Naive thymus-derived CD8-positive, alpha-beta T cell (primary cell): ENCODE measurements at regions not wholly inside any gene's neighbourhood (a gene's known extent, or its start where the extent isn't known, plus 50 kb on each side); places are given as distances from the start of the nearest gene placed in this dataset.

Source experiments
- ATAC-seq, 2 donors: fragments of 150-1000 bp; cut with Tn5 transposase in 1 of 2; sonication (Bioruptor Pico), chemical (Tn5 transposase) in 1 of 2; 1 replicate in 1 of 2; 2 replicates in 1 of 2; pipeline ENCODE4 v1.10.0; 2021; ENCODE audit warnings: mild to moderate bottlenecking in 2 of 2, moderate library complexity in 2 of 2
- POLR2A ChIA-PET: fragments of 350-600 bp; sonication (Branson Sonifier 250); formaldehyde crosslinking; loops from one replicate; lab custom pipeline; 2021; ENCODE audit warnings: antibody characterized with exemption; lab: Charles Lee
- DNase-seq, 10 donors: peaks; one replicate each; pipeline versions ENCODE4 v3.0.0 to v3.0.0-alpha.2; 2020 to 2022
- H3K27ac Mint-ChIP-seq, 10 donors: one replicate each; pipeline ENCODE4 v1.8.0; 2020 to 2022; ENCODE audit warnings: mild to moderate bottlenecking in 10 of 10, mixed read lengths in 10 of 10, moderate library complexity in 4 of 10, inconsistent platforms in 1 of 10
- H3K27me3 Mint-ChIP-seq, 5 donors: one replicate each; pipeline ENCODE4 v1.8.0; 2021 to 2022; ENCODE audit warnings: mixed read lengths in 5 of 5
- H3K36me3 Mint-ChIP-seq, 3 donors: one replicate each; pipeline ENCODE4 v1.8.0; 2020 to 2022; ENCODE audit warnings: mixed read lengths in 3 of 3, mild to moderate bottlenecking in 2 of 3, inconsistent platforms in 1 of 3
- H3K4me1 Mint-ChIP-seq, 4 donors: one replicate each; pipeline ENCODE4 v1.8.0; 2021 to 2022; ENCODE audit warnings: mixed read lengths in 4 of 4
- H3K4me3 Mint-ChIP-seq, 10 donors: one replicate each; pipeline ENCODE4 v1.8.0; 2020 to 2022; ENCODE audit warnings: mild to moderate bottlenecking in 10 of 10, mixed read lengths in 10 of 10, moderate library complexity in 6 of 10, inconsistent platforms in 1 of 10
- H3K9me3 Mint-ChIP-seq, 9 donors: one replicate each; pipeline ENCODE4 v1.8.0; 2020 to 2022; ENCODE audit warnings: mixed read lengths in 9 of 9, mild to moderate bottlenecking in 3 of 9, inconsistent platforms in 1 of 9, moderate library complexity in 1 of 9

DNA sequence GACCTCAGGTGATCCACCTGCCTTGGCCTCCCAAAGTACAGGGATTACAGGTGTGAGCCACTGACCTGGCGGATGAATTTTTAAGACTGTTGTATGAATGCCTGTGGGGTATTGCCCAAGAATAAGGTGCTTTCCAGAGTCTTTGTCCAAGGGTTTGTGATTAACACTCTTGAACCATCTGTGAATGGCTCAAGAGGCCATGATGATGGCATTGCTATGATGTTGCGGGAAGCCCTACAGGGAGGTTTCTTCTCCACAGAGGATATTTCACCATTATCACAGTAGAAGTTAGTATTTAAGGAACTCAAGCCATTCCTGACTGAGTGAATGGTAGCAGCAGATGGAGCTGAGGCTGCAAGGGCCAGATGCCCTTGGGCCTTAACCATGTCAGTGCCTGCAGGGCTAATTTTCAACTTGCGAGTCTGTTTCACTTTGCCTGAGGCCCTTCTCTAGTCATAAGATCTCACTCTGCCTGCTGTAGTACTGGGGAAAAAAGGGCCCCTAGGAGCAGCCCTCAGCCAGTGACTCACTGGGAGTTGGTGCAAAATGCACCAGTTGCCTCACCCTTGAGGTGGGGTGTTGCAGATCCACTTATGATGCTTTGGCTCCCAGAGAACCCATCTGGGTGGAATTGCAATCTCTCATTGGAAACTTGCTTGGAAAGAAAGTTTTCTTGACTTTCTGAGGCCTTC lies 108.6 kb upstream of the FLRT2 start:
- H3K27me3 Mint-ChIP-seq = peaks cover 0 to 3% (median 0%) of the 10 kb centered on the region in 5 donors
- DNase-seq (no peak), ATAC-seq (no peak)
- no peak overlapping the region for H3K27ac Mint-ChIP-seq
- peaks cover 0 to 10% (median 0%) of the 10 kb centered on the region in 9 donors for H3K9me3 Mint-ChIP-seq
- no peak overlapping the region for H3K4me3 Mint-ChIP-seq
- no peaks in the 10 kb centered on the region for H3K36me3 Mint-ChIP-seq
- no peaks in the 10 kb centered on the region for H3K4me1 Mint-ChIP-seq
- POLR2A ChIA-PET = no interaction called here

DNA sequence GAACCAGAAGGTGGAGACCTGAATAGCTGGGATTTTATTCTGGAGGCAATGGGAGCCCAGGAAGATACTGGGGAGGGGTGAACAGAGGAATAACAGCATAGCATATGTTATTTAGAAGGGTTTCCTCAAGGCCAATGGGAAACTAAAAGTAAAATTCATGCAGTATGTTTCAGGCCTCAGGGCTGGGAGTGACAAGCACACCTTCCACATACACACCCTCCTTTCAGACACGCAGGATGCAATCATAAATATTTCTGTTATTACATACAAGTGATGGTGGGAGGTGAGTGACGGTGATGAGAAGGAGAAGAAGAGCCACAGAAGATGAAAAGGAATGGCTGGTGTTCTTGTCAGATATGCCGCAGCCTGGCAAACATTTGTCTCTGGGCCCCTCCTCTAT lies 106.1 kb upstream of the FLRT2 start:
- peaks cover 0 to 10% (median 0%) of the 10 kb centered on the region in 9 donors for H3K9me3 Mint-ChIP-seq
- H3K27me3 Mint-ChIP-seq = peaks cover 0 to 3% (median 0%) of the 10 kb centered on the region in 5 donors
- DNase-seq = no peak
- H3K36me3 Mint-ChIP-seq = no peaks in the 10 kb centered on the region
- no peak overlapping the region for H3K27ac Mint-ChIP-seq
- POLR2A ChIA-PET = no interaction called here
- H3K4me3 Mint-ChIP-seq = no peak overlapping the region
- ATAC-seq = no peak
- no peaks in the 10 kb centered on the region for H3K4me1 Mint-ChIP-seq

DNA sequence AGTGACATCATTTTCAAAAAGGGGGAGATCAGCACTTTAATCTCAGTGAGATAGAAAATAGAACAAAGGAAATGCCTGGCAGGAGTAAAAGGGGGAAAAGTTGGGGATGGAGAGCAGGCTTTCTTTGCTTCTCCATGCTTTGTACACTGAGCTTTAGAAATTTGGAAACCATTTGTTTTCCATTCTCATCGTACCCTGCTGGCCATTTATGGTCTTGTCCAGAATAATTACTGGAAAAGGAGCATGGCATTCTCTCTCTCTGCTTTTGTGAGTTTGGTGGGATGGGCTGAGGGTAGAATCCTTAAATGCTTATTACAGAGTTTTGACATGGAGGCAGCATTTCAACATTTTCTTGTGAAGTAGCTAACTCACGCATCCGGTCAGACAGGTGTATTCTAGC lies 104.4 kb upstream of the FLRT2 start:
- POLR2A ChIA-PET = no interaction called here
- Mint-ChIP-seq H3K4me1 (no peaks in the 10 kb centered on the region), H3K4me3 (no peak overlapping the region), H3K9me3 (peaks cover 2 to 13% (median 5%) of the 10 kb centered on the region in 9 donors), H3K27ac (no peak overlapping the region), H3K27me3 (peaks cover 0 to 3% (median 0%) of the 10 kb centered on the region in 5 donors), H3K36me3 (no peaks in the 10 kb centered on the region)
- DNase-seq (no peak), ATAC-seq (no peak)

DNA sequence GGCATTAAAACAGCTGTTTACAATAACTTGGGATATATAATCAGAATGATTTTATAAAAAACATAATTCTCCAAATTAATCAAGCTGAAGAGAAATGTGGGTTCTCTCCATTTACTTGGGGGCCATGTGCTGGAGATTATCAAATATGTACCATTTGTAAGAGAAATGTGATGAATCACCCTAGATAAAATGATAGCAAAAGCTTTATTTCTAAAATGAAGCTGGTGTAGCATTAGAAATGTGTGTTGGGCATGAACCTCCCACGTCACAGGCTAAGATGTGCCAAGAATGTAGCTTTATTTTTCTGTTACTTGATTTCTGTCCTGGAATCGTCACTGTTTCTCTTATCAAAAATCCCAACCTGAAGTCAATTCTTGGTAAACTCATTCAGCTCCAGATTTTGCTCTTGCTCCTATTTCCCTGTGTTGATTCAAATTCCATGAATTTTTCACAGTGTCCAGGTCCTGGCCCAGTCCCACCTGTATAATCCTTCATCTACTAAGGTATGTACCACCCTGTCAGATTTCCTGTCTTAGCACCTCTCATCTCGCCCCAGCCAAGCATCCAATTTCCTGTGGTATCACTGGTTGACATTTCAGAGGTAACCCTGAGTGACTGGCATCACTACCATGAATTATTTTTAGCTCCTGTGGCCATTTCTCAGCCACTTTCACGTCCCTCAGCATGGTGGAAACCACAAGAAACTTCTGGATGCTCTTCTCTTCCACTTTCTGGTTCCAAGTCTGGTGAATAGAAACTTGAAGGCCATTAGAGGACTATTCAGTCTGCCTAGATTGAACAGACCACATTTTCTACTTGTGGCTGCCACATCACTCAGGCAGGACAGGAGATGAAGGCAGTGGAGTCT lies 103.6 kb upstream of the FLRT2 start:
- DNase-seq (no peak), ATAC-seq (no peak)
- Mint-ChIP-seq H3K4me3 (no peak overlapping the region), H3K27me3 (peaks cover 0 to 3% (median 0%) of the 10 kb centered on the region in 5 donors), H3K4me1 (no peaks in the 10 kb centered on the region), H3K27ac (no peak overlapping the region), H3K36me3 (no peaks in the 10 kb centered on the region), H3K9me3 (peaks cover 2 to 13% (median 5%) of the 10 kb centered on the region in 9 donors)
- POLR2A ChIA-PET = no interaction called here

DNA sequence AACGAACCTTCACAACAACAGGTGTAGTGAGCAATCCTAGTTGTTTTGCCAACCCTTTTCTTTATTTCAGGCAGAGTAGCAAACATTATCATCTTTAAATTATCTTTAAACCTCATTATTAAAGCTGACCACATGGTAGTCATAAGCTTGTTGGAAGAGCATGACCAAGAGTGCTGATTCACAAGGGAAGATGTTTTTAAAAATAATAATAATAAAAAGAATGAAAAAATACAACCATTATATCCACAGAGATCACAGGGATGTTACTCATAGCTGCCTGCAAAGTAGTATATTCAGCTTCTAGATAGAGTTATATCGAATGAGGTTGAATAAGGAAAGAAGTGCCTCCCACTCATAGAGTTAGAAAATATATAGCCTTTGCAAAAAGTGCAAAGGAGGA lies 101.0 kb upstream of the FLRT2 start:
- DNase-seq (no peak), ATAC-seq (no peak)
- H3K4me1 Mint-ChIP-seq = no peaks in the 10 kb centered on the region
- H3K36me3 Mint-ChIP-seq = no peaks in the 10 kb centered on the region
- H3K9me3 Mint-ChIP-seq = peaks cover 4 to 13% (median 7%) of the 10 kb centered on the region in 9 donors
- no peak overlapping the region for H3K27ac Mint-ChIP-seq
- H3K4me3 Mint-ChIP-seq = no peak overlapping the region
- POLR2A ChIA-PET = no interaction called here
- no peaks in the 10 kb centered on the region for H3K27me3 Mint-ChIP-seq

DNA sequence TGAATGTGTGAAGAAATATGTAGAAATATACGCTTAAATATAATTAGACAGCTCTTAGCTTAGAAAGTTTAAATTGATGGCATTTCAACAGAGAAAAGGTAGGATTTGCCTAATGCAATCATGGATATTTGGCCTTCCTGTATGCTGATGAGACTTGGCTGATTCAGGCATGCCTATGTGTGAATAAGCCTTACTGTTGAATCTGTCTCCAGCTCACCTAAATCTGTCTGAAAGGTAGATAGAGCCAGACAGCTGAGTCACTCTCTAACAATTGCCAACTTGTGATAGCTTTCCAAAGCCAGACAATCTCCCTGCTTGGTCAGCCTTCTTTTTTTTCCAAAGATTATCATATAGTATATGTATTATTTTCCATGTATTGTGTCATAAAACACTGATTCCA lies 92.8 kb upstream of the FLRT2 start:
- ATAC-seq = no peak
- Mint-ChIP-seq H3K9me3 (peaks cover 0 to 11% (median 2%) of the 10 kb centered on the region in 9 donors), H3K4me1 (no peaks in the 10 kb centered on the region), H3K27ac (no peak overlapping the region), H3K27me3 (no peaks in the 10 kb centered on the region), H3K36me3 (no peaks in the 10 kb centered on the region), H3K4me3 (no peak overlapping the region)
- no peak for DNase-seq
- POLR2A ChIA-PET = no interaction called here

DNA sequence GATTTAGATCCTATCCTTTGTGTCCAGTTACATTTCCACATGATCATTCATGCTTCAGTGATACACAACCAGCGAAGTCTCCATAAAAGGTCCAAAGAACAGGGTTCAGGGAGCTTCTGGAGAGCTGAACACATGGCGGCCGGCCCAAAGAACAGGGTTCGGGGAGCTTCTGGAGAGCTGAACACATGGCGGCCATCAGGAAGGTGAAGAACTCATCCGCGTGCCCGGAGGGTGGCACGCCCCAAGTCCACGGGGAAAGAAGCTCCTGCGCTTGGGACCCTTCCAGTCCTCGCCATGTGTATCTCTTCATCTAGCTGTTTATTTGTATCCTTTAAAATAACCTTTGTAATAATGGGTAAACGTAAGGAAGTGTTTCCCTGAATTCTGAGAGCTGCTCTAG lies 91.9 kb upstream of the FLRT2 start:
- Mint-ChIP-seq H3K4me3 (no peak overlapping the region), H3K36me3 (no peaks in the 10 kb centered on the region), H3K27me3 (no peaks in the 10 kb centered on the region), H3K9me3 (peaks cover 0 to 7% (median 0%) of the 10 kb centered on the region in 9 donors), H3K4me1 (no peaks in the 10 kb centered on the region), H3K27ac (no peak overlapping the region)
- DNase-seq (no peak), ATAC-seq (no peak)
- POLR2A ChIA-PET = no interaction called here

DNA sequence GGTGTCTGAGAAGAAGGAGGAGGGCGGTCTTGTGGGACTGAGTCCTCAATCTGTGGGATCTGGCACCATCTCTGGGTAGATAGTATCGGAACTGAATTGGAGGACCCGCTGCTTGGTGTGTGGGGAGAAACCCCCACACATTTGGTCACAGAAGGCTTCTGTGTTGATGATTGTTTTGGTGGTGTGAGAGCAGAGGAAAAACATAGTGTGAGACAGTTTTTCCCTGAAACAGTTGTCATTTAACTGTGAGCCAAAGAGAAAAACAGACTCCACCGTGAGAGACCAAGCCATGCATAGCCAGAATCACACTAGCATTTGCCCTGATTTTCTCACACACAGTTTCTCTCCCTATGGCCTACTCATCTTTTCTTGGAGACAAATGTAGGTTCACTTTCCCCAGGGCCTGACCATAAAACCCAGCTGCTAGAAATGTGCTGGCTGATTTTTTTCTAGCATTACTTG lies 91.4 kb upstream of the FLRT2 start:
- H3K4me1 Mint-ChIP-seq = no peaks in the 10 kb centered on the region
- DNase-seq (no peak), ATAC-seq (no peak)
- H3K27me3 Mint-ChIP-seq = no peaks in the 10 kb centered on the region
- H3K4me3 Mint-ChIP-seq = no peak overlapping the region
- H3K27ac Mint-ChIP-seq = no peak overlapping the region
- POLR2A ChIA-PET = no interaction called here
- no peaks in the 10 kb centered on the region for H3K36me3 Mint-ChIP-seq
- H3K9me3 Mint-ChIP-seq = peaks cover 0 to 6% (median 0%) of the 10 kb centered on the region in 9 donors

DNA sequence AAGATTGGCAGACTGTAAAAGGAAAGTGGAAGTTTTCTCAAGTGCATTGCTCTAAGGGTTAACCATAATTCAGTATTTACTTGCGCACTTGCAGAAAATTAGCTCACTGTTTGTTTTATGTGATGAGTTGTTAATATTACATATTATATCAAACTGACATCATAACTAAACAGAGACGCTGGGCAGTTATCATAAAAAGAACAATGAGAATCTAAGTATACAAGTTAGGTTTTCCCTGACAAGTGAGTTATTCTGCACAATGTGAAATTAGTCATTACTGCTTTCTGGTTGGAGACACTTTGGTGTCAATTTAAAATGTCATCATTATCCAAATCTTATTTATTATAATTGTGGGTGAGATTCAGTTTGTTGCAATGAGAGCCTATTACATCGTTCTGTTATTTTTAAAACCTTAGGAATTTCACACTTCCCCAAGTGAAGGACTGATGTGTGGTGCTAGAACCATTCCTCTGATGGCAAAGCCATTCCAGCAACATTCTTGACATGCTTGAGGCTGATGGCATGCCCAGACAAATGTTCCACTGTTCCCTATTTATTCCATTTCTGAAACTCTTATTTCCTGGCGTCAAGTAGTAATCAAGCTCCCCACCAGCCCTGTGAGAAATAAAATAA lies 90.1 kb upstream of the FLRT2 start:
- POLR2A ChIA-PET = no interaction called here
- H3K4me3 Mint-ChIP-seq = no peak overlapping the region
- H3K27me3 Mint-ChIP-seq = no peaks in the 10 kb centered on the region
- DNase-seq = no peak
- no peaks in the 10 kb centered on the region for H3K4me1 Mint-ChIP-seq
- H3K27ac Mint-ChIP-seq = no peak overlapping the region
- H3K36me3 Mint-ChIP-seq = no peaks in the 10 kb centered on the region
- no peak for ATAC-seq
- peaks cover 0 to 6% (median 1%) of the 10 kb centered on the region in 9 donors for H3K9me3 Mint-ChIP-seq

DNA sequence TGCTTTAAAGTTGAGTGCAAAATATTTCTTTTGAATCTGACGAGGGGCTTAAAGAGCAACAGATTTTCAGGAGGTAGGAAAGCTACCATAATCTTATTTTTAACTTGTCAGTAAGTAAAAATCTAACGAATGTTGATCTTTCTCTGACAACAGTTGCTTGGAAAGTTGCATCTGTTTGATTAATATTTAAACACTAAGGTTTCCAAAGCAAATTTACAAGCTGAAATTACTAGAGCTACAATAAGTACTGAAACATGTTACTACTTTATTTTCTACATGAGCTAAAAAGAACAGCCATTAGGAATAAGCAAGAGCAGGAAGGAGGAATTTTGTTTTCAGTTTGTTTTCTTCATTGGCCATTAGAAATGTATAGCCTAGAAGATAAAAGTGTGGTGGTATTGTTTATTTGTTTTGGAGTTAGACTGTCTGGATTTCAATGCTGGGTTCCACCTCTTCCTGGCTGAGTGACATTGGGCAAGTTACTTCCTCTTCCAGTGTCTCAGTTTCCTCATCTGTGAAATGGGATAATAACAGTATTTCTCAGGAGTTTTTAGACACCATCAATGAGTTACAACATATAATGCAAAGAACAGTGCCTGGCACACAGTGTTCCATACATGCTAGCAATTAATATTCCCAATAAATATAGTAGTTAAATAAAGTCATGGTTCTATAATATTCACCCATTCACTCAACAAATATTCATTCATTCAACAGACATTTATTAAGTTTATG lies 87.9 kb upstream of the FLRT2 start:
- POLR2A ChIA-PET = no interaction called here
- H3K9me3 Mint-ChIP-seq = peaks cover 0 to 7% (median 0%) of the 10 kb centered on the region in 9 donors
- no peaks in the 10 kb centered on the region for H3K36me3 Mint-ChIP-seq
- H3K27ac Mint-ChIP-seq = no peak overlapping the region
- no peaks in the 10 kb centered on the region for H3K27me3 Mint-ChIP-seq
- no peak overlapping the region for H3K4me3 Mint-ChIP-seq
- DNase-seq = no peak
- H3K4me1 Mint-ChIP-seq = no peaks in the 10 kb centered on the region
- ATAC-seq = no peak

DNA sequence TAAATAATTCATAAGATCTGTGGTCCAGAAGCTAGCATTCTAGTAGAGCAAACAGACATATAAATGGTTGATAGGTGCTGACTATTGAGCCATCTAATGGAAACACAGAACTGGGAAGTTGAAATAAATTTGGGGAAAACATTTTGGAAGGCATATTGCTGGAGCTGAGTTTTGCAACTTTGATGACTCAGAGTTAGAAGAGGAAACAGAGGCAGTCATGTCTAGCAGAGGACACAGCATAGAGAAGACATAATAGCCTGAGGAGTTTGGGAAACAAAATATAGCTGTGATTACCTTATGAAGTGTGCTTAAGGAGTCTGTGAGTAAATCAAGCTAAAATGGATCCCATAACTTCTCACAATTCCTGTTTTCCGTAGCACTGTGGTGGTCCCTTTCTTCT lies 86.9 kb upstream of the FLRT2 start:
- H3K27me3 Mint-ChIP-seq = no peaks in the 10 kb centered on the region

DNA sequence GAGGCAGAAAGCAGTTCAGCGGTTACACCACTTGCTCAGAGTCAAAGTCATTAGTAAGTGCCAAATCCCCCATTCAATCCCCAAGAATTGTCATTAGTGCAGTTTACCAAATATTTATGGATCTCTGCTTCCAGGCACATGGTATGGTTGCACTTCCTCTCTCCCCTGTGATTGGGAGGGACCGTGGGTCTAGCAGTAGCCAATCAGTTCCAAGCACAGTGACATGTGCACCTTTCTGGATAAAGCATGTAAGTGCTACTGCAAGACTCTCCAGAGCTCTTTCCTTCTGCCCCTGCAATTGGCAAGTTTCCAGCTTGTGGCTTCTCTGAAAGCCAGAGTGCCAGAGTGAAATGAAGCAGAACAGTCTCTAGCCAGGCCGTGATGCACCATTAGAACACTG lies 85.3 kb upstream of the FLRT2 start:
- ATAC-seq = no peak
- H3K27me3 Mint-ChIP-seq = no peaks in the 10 kb centered on the region
- H3K36me3 Mint-ChIP-seq = no peaks in the 10 kb centered on the region
- no peak for DNase-seq
- no peak overlapping the region for H3K4me3 Mint-ChIP-seq
- POLR2A ChIA-PET = no interaction called here
- no peak overlapping the region for H3K27ac Mint-ChIP-seq
- H3K9me3 Mint-ChIP-seq = peaks cover 0 to 8% (median 2%) of the 10 kb centered on the region in 9 donors
- H3K4me1 Mint-ChIP-seq = no peaks in the 10 kb centered on the region

More for the DNA sequence above, 86.9 kb upstream of the FLRT2 start:
- Mint-ChIP-seq H3K27ac (no peak overlapping the region), H3K4me3 (no peak overlapping the region), H3K36me3 (no peaks in the 10 kb centered on the region), H3K9me3 (peaks cover 0 to 7% (median 0%) of the 10 kb centered on the region in 9 donors), H3K4me1 (no peaks in the 10 kb centered on the region)
- POLR2A ChIA-PET = no interaction called here
- ATAC-seq = no peak
- no peak for DNase-seq
